Activated naive CD8-positive, alpha-beta T cell treated with anti-CD3 and anti-CD28 coated beads, Interleukin-2, amount 50 U/mL, for 24 hours (primary cell): ENCODE measurements at regions not wholly inside any gene's neighbourhood (a gene's known extent, or its start where the extent isn't known, plus 50 kb on each side); places are given as distances from the start of the nearest gene placed in this dataset.

ENCODE experiments used
- ATAC-seq: fragments of 150-1000 bp; cut with Tn5 transposase; one replicate; pipeline ENCODE4 v1.10.0; 2021
- DNase-seq: peaks from one replicate; pipeline ENCODE4 v3.0.0; 2021
- H3K27ac Mint-ChIP-seq: one replicate; pipeline ENCODE4 v1.8.0; 2021; ENCODE audit warnings: mild to moderate bottlenecking, mixed read lengths
- H3K27me3 Mint-ChIP-seq: one replicate; pipeline ENCODE4 v1.8.0; 2021; ENCODE audit warnings: mixed read lengths
- H3K36me3 Mint-ChIP-seq: one replicate; pipeline ENCODE4 v1.8.0; 2021; ENCODE audit warnings: low read depth, mixed read lengths
- H3K4me1 Mint-ChIP-seq: one replicate; pipeline ENCODE4 v1.8.0; 2021; ENCODE audit warnings: mixed read lengths
- H3K4me3 Mint-ChIP-seq: one replicate; pipeline ENCODE4 v1.8.0; 2021; ENCODE audit warnings: mild to moderate bottlenecking, moderate library complexity, mixed read lengths
- H3K9me3 Mint-ChIP-seq: one replicate; pipeline ENCODE4 v1.8.0; 2021; ENCODE audit warnings: mixed read lengths

- Mint-ChIP-seq H3K27ac (no peak overlapping the region), H3K36me3 (no peaks in the 10 kb centered on the region), H3K27me3 (peaks cover 3% of the 10 kb centered on the region), H3K9me3 (peaks cover 4% of the 10 kb centered on the region), H3K4me1 (no peaks in the 10 kb centered on the region), H3K4me3 (no peak overlapping the region)
- DNase-seq (no peak), ATAC-seq (no peak)
Observed at GRCh38 chr1:165057956-165058355, 298.6 kb downstream of the LMX1A start.

DNA sequence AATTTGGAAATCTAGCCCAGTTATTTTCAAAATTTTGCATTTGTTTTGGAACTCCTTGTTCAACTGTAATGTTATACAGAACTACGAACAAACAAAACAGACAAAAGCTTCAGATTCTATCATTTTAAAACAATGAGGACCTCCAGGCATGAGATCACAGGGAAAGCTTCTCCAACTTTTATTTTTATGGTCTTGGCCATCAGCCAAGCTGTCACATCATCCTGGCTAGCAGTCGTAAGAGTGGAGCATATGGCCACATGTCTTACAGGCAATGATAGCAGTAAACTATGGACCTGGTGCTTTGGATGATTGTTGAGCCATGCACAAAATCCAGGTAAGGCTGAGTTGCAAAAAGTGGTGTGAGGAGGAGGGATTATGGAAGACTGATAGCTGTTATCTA is 299.6 kb downstream of the LMX1A start:
- Mint-ChIP-seq H3K36me3 (no peaks in the 10 kb centered on the region), H3K4me3 (no peak overlapping the region), H3K9me3 (peaks cover 4% of the 10 kb centered on the region), H3K4me1 (no peaks in the 10 kb centered on the region), H3K27me3 (peaks cover 3% of the 10 kb centered on the region), H3K27ac (no peak overlapping the region)
- DNase-seq (no peak), ATAC-seq (no peak)

GRCh38 chr1:165055581-165055980 is 300.9 kb downstream of the LMX1A start:
- no peak overlapping the region for H3K4me3 Mint-ChIP-seq
- no peaks in the 10 kb centered on the region for H3K36me3 Mint-ChIP-seq
- DNase-seq (no peak), ATAC-seq (no peak)
- H3K4me1 Mint-ChIP-seq = no peaks in the 10 kb centered on the region
- H3K9me3 Mint-ChIP-seq = no peaks in the 10 kb centered on the region
- H3K27me3 Mint-ChIP-seq = peaks cover 3% of the 10 kb centered on the region
- H3K27ac Mint-ChIP-seq = no peak overlapping the region

DNA sequence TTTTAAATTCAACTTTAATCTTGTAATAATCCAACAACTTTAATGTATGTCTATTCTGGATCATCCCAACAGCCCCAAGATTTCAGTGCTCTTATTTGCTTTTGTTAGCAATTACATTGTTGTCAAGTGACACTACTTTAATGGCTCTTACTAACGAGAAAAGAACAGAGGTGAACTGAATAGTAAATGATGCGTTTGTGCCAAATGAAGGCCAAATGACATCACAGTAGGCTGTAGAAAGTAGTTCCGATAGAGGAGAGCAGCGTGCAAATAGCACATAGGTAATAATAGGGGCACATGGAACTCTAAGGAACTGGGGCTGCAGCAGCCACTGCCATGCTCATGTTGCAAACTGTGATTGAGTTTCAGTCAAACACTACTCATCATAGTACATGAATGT is 301.9 kb downstream of the LMX1A start:
- no peak overlapping the region for H3K4me3 Mint-ChIP-seq
- no peaks in the 10 kb centered on the region for H3K36me3 Mint-ChIP-seq
- no peaks in the 10 kb centered on the region for H3K4me1 Mint-ChIP-seq
- peaks cover 3% of the 10 kb centered on the region for H3K27me3 Mint-ChIP-seq
- H3K27ac Mint-ChIP-seq = no peak overlapping the region
- no peaks in the 10 kb centered on the region for H3K9me3 Mint-ChIP-seq
- no peak for DNase-seq
- ATAC-seq = no peak

DNA sequence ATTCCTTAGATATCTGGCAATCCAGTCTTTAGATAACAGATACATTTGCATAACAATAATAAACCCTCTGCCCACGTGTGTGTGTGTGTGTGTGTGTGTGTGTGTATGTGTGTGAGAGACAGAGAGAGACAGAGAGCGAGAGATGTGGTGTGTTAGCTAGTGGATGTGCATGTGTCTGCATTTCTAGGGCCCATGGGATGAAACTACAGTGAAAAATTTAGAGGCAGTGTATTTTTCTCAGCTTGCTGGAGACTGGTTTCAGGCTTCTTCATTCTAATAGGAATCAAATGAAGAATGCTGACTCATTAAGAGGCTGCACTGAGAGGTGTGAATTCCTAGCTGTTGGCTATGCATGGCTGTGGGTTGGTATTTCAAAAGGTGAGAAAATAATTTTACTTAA is 303.2 kb downstream of the LMX1A start:
- H3K27ac Mint-ChIP-seq = no peak overlapping the region
- no peaks in the 10 kb centered on the region for H3K4me1 Mint-ChIP-seq
- no peak overlapping the region for H3K4me3 Mint-ChIP-seq
- DNase-seq = no peak
- no peak for ATAC-seq
- H3K27me3 Mint-ChIP-seq = peaks cover 1% of the 10 kb centered on the region
- H3K9me3 Mint-ChIP-seq = no peaks in the 10 kb centered on the region
- H3K36me3 Mint-ChIP-seq = no peaks in the 10 kb centered on the region

DNA sequence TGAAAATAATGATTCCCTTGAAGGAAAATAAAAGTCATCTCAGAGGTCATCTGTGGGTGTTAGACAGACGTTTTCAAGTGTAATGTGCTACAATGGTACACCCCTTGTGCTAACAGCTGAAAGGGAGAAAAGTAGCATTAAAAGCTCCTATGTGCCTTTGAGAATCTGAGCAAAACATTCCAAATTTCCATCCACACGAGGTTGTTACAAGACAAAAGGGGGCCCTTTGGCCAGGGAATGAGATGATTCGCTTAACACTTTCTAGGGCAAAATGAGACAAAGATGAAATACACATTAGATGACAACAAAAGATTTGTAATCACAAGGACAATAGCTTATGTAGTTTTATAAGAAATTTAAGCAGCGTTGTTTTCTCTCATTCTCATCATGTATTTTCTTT is 303.6 kb downstream of the LMX1A start:
- H3K36me3 Mint-ChIP-seq = no peaks in the 10 kb centered on the region
- no peak for DNase-seq
- H3K4me1 Mint-ChIP-seq = no peaks in the 10 kb centered on the region
- H3K9me3 Mint-ChIP-seq = no peaks in the 10 kb centered on the region
- H3K4me3 Mint-ChIP-seq = no peak overlapping the region
- H3K27ac Mint-ChIP-seq = no peak overlapping the region
- ATAC-seq = no peak
- no peaks in the 10 kb centered on the region for H3K27me3 Mint-ChIP-seq

DNA sequence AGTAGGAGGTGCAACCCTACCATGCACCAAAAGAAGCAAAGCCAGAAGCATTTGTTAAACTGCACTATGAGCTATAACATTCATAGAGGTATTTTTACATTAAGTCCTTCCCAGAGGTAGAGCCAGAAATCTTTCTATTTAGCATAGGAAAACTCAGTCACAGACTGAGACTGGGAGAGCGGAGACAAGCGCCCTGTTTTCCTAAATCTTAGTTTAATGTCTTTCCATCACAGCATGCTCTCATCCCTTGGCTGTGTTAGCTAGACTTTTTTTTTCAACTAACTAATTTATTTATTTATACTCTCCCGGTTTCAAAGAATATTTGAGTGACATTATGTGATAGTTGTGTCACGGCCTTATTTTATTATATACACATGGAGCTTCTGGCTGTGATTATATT is 304.1 kb downstream of the LMX1A start:
- H3K9me3 Mint-ChIP-seq = no peaks in the 10 kb centered on the region
- DNase-seq (no peak), ATAC-seq (no peak)
- H3K36me3 Mint-ChIP-seq = no peaks in the 10 kb centered on the region
- no peak overlapping the region for H3K4me3 Mint-ChIP-seq
- no peak overlapping the region for H3K27ac Mint-ChIP-seq
- H3K4me1 Mint-ChIP-seq = no peaks in the 10 kb centered on the region
- no peaks in the 10 kb centered on the region for H3K27me3 Mint-ChIP-seq

DNA sequence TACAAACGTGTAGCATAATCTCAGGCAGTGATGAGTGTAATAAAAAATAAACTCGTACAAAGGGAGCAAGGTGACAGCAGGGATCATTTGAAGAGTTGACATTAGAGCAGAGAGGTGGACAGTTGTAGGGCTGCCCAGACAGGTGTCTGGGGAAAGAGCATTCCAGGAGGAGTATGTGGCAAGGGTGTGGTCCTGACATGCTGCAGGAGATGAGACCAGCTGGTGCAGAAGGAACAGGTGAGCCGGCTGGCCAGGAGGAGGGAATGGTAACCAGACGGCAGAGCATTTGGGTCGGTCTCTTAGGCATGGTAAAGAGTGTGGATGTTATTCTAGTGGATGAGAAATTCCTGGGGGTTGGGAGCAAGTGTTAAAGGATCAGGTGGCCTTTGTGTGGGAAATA is 306.3 kb downstream of the LMX1A start:
- ATAC-seq (no peak), DNase-seq (no peak)
- no peaks in the 10 kb centered on the region for H3K36me3 Mint-ChIP-seq
- no peak overlapping the region for H3K27ac Mint-ChIP-seq
- H3K4me1 Mint-ChIP-seq = no peaks in the 10 kb centered on the region
- no peaks in the 10 kb centered on the region for H3K27me3 Mint-ChIP-seq
- H3K4me3 Mint-ChIP-seq = no peak overlapping the region
- H3K9me3 Mint-ChIP-seq = no peaks in the 10 kb centered on the region

GRCh38 chr1:165047994-165048393 is 308.5 kb downstream of the LMX1A start:
- Mint-ChIP-seq H3K36me3 (no peaks in the 10 kb centered on the region), H3K9me3 (no peaks in the 10 kb centered on the region), H3K4me1 (no peaks in the 10 kb centered on the region), H3K27ac (no peak overlapping the region), H3K27me3 (no peaks in the 10 kb centered on the region), H3K4me3 (no peak overlapping the region)
- no peak for DNase-seq
- no peak for ATAC-seq

- ATAC-seq = no peak
- Mint-ChIP-seq H3K4me3 (no peak overlapping the region), H3K4me1 (no peaks in the 10 kb centered on the region), H3K36me3 (no peaks in the 10 kb centered on the region), H3K27ac (no peak overlapping the region), H3K27me3 (no peaks in the 10 kb centered on the region), H3K9me3 (no peaks in the 10 kb centered on the region)
- DNase-seq = no peak
Observed at GRCh38 chr1:165045902-165046301, 310.6 kb downstream of the LMX1A start.

DNA sequence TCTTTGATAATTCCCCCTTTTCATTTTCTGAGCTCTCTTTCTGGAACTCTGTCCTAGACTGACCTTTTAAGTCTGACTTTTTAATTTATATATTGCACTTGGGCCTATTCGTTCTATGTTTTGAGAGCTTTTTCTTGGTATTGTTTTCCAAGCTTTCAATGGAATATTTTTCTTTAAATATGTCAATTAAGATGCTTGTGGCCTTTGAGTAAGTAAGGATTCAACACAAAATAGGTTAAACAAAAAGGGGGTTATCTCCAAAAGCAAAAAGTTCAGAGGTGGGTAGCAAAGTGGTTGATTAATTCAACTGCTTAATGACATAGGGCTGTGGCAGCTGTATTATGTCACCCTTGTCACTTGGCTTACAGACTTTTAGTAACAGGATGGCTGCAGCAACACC is 315.9 kb downstream of the LMX1A start:
- H3K4me1 Mint-ChIP-seq = no peaks in the 10 kb centered on the region
- H3K27ac Mint-ChIP-seq = no peak overlapping the region
- no peak overlapping the region for H3K4me3 Mint-ChIP-seq
- ATAC-seq = no peak
- no peaks in the 10 kb centered on the region for H3K9me3 Mint-ChIP-seq
- H3K27me3 Mint-ChIP-seq = no peaks in the 10 kb centered on the region
- H3K36me3 Mint-ChIP-seq = no peaks in the 10 kb centered on the region
- no peak for DNase-seq

- no peak for DNase-seq
- no peaks in the 10 kb centered on the region for H3K9me3 Mint-ChIP-seq
- H3K27me3 Mint-ChIP-seq = no peaks in the 10 kb centered on the region
- no peak overlapping the region for H3K27ac Mint-ChIP-seq
- no peak overlapping the region for H3K4me3 Mint-ChIP-seq
- H3K36me3 Mint-ChIP-seq = no peaks in the 10 kb centered on the region
- H3K4me1 Mint-ChIP-seq = no peaks in the 10 kb centered on the region
- ATAC-seq = no peak
Observed at GRCh38 chr1:165039996-165040395, 316.5 kb downstream of the LMX1A start.

DNA sequence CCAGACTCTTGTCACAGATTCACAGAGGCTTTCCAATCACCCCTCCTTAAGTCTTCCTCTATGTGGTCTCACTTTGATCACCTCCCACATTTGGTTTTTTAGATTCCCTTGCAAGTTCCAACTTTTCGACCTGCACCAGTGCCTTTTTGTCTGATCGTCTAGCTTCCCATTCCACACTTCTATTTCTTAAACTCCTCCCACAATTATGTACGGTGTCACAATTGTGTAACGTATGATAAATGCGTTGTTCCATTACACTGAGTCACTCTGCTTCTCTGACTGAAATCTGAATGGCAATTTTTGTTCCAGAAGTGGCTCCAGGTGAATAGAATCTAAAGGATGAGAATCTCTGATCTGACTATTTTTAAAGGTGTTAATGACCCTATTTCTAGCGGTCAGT is 320.1 kb downstream of the LMX1A start:
- no peak overlapping the region for H3K27ac Mint-ChIP-seq
- H3K4me1 Mint-ChIP-seq = no peaks in the 10 kb centered on the region
- H3K27me3 Mint-ChIP-seq = no peaks in the 10 kb centered on the region
- ATAC-seq = no peak
- no peaks in the 10 kb centered on the region for H3K36me3 Mint-ChIP-seq
- no peak for DNase-seq
- no peak overlapping the region for H3K4me3 Mint-ChIP-seq
- no peaks in the 10 kb centered on the region for H3K9me3 Mint-ChIP-seq

- H3K4me3 Mint-ChIP-seq = no peak overlapping the region
- no peaks in the 10 kb centered on the region for H3K27me3 Mint-ChIP-seq
- H3K9me3 Mint-ChIP-seq = no peaks in the 10 kb centered on the region
- H3K4me1 Mint-ChIP-seq = no peaks in the 10 kb centered on the region
- DNase-seq (no peak), ATAC-seq (no peak)
- H3K36me3 Mint-ChIP-seq = no peaks in the 10 kb centered on the region
- no peak overlapping the region for H3K27ac Mint-ChIP-seq
Observed at GRCh38 chr1:165034136-165034809, 322.2 kb downstream of the LMX1A start.

GRCh38 chr1:165031001-165031400 is 325.5 kb downstream of the LMX1A start:
- ATAC-seq (no peak), DNase-seq (no peak)
- Mint-ChIP-seq H3K27me3 (no peaks in the 10 kb centered on the region), H3K4me3 (no peak overlapping the region), H3K27ac (no peak overlapping the region), H3K4me1 (no peaks in the 10 kb centered on the region), H3K9me3 (no peaks in the 10 kb centered on the region), H3K36me3 (no peaks in the 10 kb centered on the region)

GRCh38 chr1:165025805-165026204 is 330.7 kb downstream of the LMX1A start:
- Mint-ChIP-seq H3K27me3 (no peaks in the 10 kb centered on the region), H3K4me1 (no peaks in the 10 kb centered on the region), H3K36me3 (no peaks in the 10 kb centered on the region), H3K9me3 (peaks cover 4% of the 10 kb centered on the region), H3K4me3 (no peak overlapping the region), H3K27ac (no peak overlapping the region)
- no peak for ATAC-seq
- no peak for DNase-seq
